GM12892 (cell line): ENCODE measurements at regions not wholly inside any gene's neighbourhood (a gene's known extent, or its start where the extent isn't known, plus 50 kb on each side); places are given as distances from the start of the nearest gene placed in this dataset.

ENCODE experiments used
- POLR2A ChIP-seq: IDR thresholded peaks from 2 replicates; pipeline ENCODE4 v1.6.1; 2011; ENCODE audit warnings: low read depth, low read length, control low read depth
- POLR2AphosphoS5 ChIP-seq: IDR thresholded peaks from 2 replicates; pipeline ENCODE4 v1.6.1; 2011; ENCODE audit warnings: low read depth, low read length, control low read depth

DNA sequence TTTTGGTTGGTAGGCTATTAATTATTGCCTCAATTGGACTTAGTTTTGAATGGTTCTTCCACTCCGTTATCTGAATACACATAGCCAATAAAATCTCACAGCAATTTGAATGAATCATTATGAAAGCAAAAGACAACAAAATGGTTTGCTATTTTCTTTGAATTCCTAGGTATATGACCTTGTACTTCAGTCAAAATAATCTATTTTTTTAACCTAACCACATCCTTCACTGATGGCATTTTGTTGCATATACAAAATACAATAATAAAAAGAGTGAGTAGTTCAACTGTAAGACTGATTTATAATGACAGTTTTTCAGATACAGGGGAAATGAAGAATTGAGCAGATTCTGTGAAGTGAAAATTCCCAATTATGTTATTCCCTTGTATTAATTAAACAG lies 433.1 kb downstream of the HTR7 start:
- no peak for TF ChIP-seq POLR2A
- no peak for TF ChIP-seq POLR2AphosphoS5
